GM18870 (cell line): ENCODE measurements at regions not wholly inside any gene's neighbourhood (a gene's known extent, or its start where the extent isn't known, plus 50 kb on each side); places are given as distances from the start of the nearest gene placed in this dataset.

Experiments
- ATAC-seq: cut with Tn5 transposase; IDR thresholded peaks from one replicate; pipeline ENCODE4 v1.9.1; 2021; ENCODE audit warnings: moderate library complexity; ENCODE audit not compliant: unreplicated experiment

- no peak for ATAC-seq
Measured at GRCh38 chr9:87818308-87818707, 64.4 kb upstream of the SPATA31E1 start.

GRCh38 chr9:87824216-87824875 lies 58.3 kb upstream of the SPATA31E1 start:
- no peak for ATAC-seq

GRCh38 chr9:87824886-87825285 lies 57.8 kb upstream of the SPATA31E1 start:
- no peak for ATAC-seq

- ATAC-seq: no peak
Measured at GRCh38 chr9:87826331-87826730, 56.3 kb upstream of the SPATA31E1 start.

GRCh38 chr9:87827341-87827740 lies 55.3 kb upstream of the SPATA31E1 start:
- no peak for ATAC-seq

GRCh38 chr9:87829756-87830155 lies 52.9 kb upstream of the SPATA31E1 start:
- ATAC-seq: no peak

- no peak for ATAC-seq
Measured at GRCh38 chr9:87830446-87830845, 52.2 kb upstream of the SPATA31E1 start.

GRCh38 chr9:87831159-87831558 lies 51.5 kb upstream of the SPATA31E1 start:
- no peak for ATAC-seq
